WI38 (cell line): ENCODE measurements at regions not wholly inside any gene's neighbourhood (a gene's known extent, or its start where the extent isn't known, plus 50 kb on each side); places are given as distances from the start of the nearest gene placed in this dataset.

ENCODE experiments used
- H3K4me3 ChIP-seq: 2 replicates; pipeline ENCODE4 v1.5.1; 2011; ENCODE audit warnings: low read depth, mild to moderate bottlenecking, control low read depth, low read length
- CTCF ChIP-seq: IDR thresholded peaks from 2 replicates; pipeline ENCODE4 v1.5.1; 2012; ENCODE audit warnings: low read depth, mild to moderate bottlenecking, control low read depth, low read length

GRCh38 chr2:206212673-206213513, 53.2 kb downstream of the EEF1B2 start:
- H3K4me3 ChIP-seq: peak overlapping the region; percentile 40
- no peak for TF ChIP-seq CTCF

- H3K4me3 ChIP-seq: peak overlapping the region; percentile 40
- TF ChIP-seq CTCF: no peak
Observed at GRCh38 chr2:206213514-206213845, 53.8 kb downstream of the EEF1B2 start.

- no peak for TF ChIP-seq CTCF
- H3K4me3 ChIP-seq: no peak overlapping the region
Observed at GRCh38 chr2:206217166-206217565, 57.3 kb upstream of the ZDBF2 start.

GRCh38 chr2:206217743-206218142, 56.7 kb upstream of the ZDBF2 start:
- TF ChIP-seq CTCF: no peak
- no peak overlapping the region for H3K4me3 ChIP-seq

- H3K4me3 ChIP-seq: no peak overlapping the region
- TF ChIP-seq CTCF: no peak
Observed at GRCh38 chr2:206218156-206218555, 56.3 kb upstream of the ZDBF2 start.

- TF ChIP-seq CTCF: no peak
- H3K4me3 ChIP-seq: no peak overlapping the region
Observed at GRCh38 chr2:206218796-206219499, 55.5 kb upstream of the ZDBF2 start.

- no peak overlapping the region for H3K4me3 ChIP-seq
- TF ChIP-seq CTCF: no peak
Observed at GRCh38 chr2:206219957-206220356, 54.5 kb upstream of the ZDBF2 start.
